HUDEP-2 (cell line): ENCODE measurements at regions not wholly inside any gene's neighbourhood (a gene's known extent, or its start where the extent isn't known, plus 50 kb on each side); places are given as distances from the start of the nearest gene placed in this dataset.
A peak's percentile ranks its signal among the peaks of the same experiment; 100 is the strongest.
"Not testable (repeated sequence)": the region's sequence is repeated elsewhere in the genome, so short reads cannot be mapped to it uniquely, and the experiment has no call there.

Experiments used
- DNase-seq, 76 experiments: peaks; one replicate each; lab custom pipeline; 2025; ENCODE audit not compliant: unreplicated experiment in 76 of 76; lab: John Stamatoyannopoulos, UW

- no peak for DNase-seq
These were observed 52.7 kb upstream of the PLA2G4A start for GRCh38 chr1:186775881-186776560.

- no peak for DNase-seq
These were observed 53.7 kb upstream of the PLA2G4A start for GRCh38 chr1:186775036-186775435.

GRCh38 chr1:186772228-186772627, 56.5 kb upstream of the PLA2G4A start:
- DNase-seq = peak in 1 of 76 experiments; percentile 1

GRCh38 chr1:186770421-186770820, 58.3 kb upstream of the PLA2G4A start:
- DNase-seq = no peak

GRCh38 chr1:186768906-186769305, 59.8 kb upstream of the PLA2G4A start:
- DNase-seq = no peak

- DNase-seq = no peak
These were observed 63.3 kb upstream of the PLA2G4A start for GRCh38 chr1:186765446-186765845.

- DNase-seq = no peak
These were observed 65.6 kb upstream of the PLA2G4A start for GRCh38 chr1:186763107-186763506.

- DNase-seq = no peak
These were observed 66.1 kb upstream of the PLA2G4A start for GRCh38 chr1:186762653-186763052.

- DNase-seq = no peak
These were observed 67.4 kb upstream of the PLA2G4A start for GRCh38 chr1:186761358-186761757.

- DNase-seq = no peak
These were observed 68.3 kb upstream of the PLA2G4A start for GRCh38 chr1:186760446-186760845.

- DNase-seq = not testable (repeated sequence)
These were observed 69.7 kb upstream of the PLA2G4A start for GRCh38 chr1:186758896-186759606.

GRCh38 chr1:186757851-186758250, 70.9 kb upstream of the PLA2G4A start:
- no peak for DNase-seq

- no peak for DNase-seq
These were observed 74.1 kb upstream of the PLA2G4A start for GRCh38 chr1:186754542-186755145.

GRCh38 chr1:186753241-186753640, 73.0 kb upstream of the PTGS2 start:
- no peak for DNase-seq

GRCh38 chr1:186750257-186750656, 70.0 kb upstream of the PTGS2 start:
- DNase-seq = no peak

GRCh38 chr1:186749820-186750219, 69.6 kb upstream of the PTGS2 start:
- no peak for DNase-seq

GRCh38 chr1:186747661-186748060, 67.4 kb upstream of the PTGS2 start:
- DNase-seq = no peak

- DNase-seq = no peak
These were observed 65.4 kb upstream of the PTGS2 start for GRCh38 chr1:186745531-186746146.

GRCh38 chr1:186741640-186742039, 61.4 kb upstream of the PTGS2 start:
- no peak for DNase-seq

- DNase-seq = no peak
These were observed 60.1 kb upstream of the PTGS2 start for GRCh38 chr1:186740324-186740723.

- no peak for DNase-seq
These were observed 59.3 kb upstream of the PTGS2 start for GRCh38 chr1:186739515-186739914.

GRCh38 chr1:186738926-186739325, 58.7 kb upstream of the PTGS2 start:
- no peak for DNase-seq
